Gastrocnemius medialis (tissue), 4 donors: ENCODE measurements at regions not wholly inside any gene's neighbourhood (a gene's known extent, or its start where the extent isn't known, plus 50 kb on each side); places are given as distances from the start of the nearest gene placed in this dataset.

ENCODE experiments used
- ATAC-seq, 2 donors: fragments of 150-250 bp; one replicate each; pipeline ENCODE4 v1.9.1; 2016
- DNase-seq, 2 donors: peaks; one replicate each; pipeline ENCODE4 v3.0.0-alpha.2; 2019
- H3K27ac ChIP-seq, 4 donors: fragments of 200-600 bp; sonication (generic); 1 replicate in 1 of 4; 2 replicates in 3 of 4; pipeline ENCODE4 v1.5.1; 2016 to 2018; ENCODE audit warnings: mild to moderate bottlenecking in 2 of 4, moderate library complexity in 1 of 4
- H3K27me3 ChIP-seq, 3 donors: fragments of 200-600 bp; sonication (generic) in 2 of 3; 1 replicate in 1 of 3; 2 replicates in 2 of 3; pipeline versions ENCODE4 v1.5.1 to v1.6.0; 2016 to 2019; ENCODE audit warnings: mild to moderate bottlenecking in 1 of 3, moderate library complexity in 1 of 3
- H3K36me3 ChIP-seq, 2 donors: fragments of 200-600 bp; sonication (generic) in 1 of 2; one replicate each; pipeline ENCODE4 v1.5.1; 2017 to 2018
- H3K4me1 ChIP-seq, 2 donors: fragments of 200-600 bp; sonication (generic) in 1 of 2; one replicate each; pipeline ENCODE4 v1.5.1; 2016 to 2017; ENCODE audit warnings: mild to moderate bottlenecking in 2 of 2
- H3K4me3 ChIP-seq, 4 donors: fragments of 200-600 bp; sonication (generic) in 3 of 4; 1 replicate in 1 of 4; 2 replicates in 3 of 4; pipeline ENCODE4 v1.5.1; 2016 to 2019; ENCODE audit warnings: mild to moderate bottlenecking in 2 of 4
- H3K9me3 ChIP-seq, 3 donors: fragments of 200-600 bp; sonication (generic) in 2 of 3; 1 replicate in 1 of 3; 2 replicates in 2 of 3; pipeline ENCODE4 v1.5.1; 2016 to 2019
- POLR2A ChIP-seq, 2 donors: fragments of 450-650 bp; IDR thresholded peaks; one replicate each; pipeline ENCODE4 v1.6.1; 2017; ENCODE audit warnings: antibody characterized with exemption in 2 of 2, mild to moderate bottlenecking in 2 of 2, moderate library complexity in 2 of 2
- in situ Hi-C, 4 donors: fragments of 200-750 bp; cut with MboI; loops; one replicate each; pipeline versions ENCODE4 v1.15.0 to v1.8.0; 2017; ENCODE audit warnings: low sequenced_read_pairs in 4 of 4
- intact Hi-C: fragments of 100-400 bp; cut with DNase I; formaldehyde crosslinking; loops from one replicate; pipeline ENCODE4 v1.15.1; 2023; ENCODE audit warnings: low total_unique reads
- TF ChIP-seq, protein P1 (sequence below), 5 experiments: fragments of 450-650 bp in 3 of 5; fragments of 200-600 bp in 2 of 5; sonication (generic) in 2 of 5; IDR thresholded peaks in 4 of 5; conservative IDR thresholded peaks in 1 of 5; 1 replicate in 4 of 5; 2 replicates in 1 of 5; pipeline ENCODE4 v1.5.1; 2016 to 2019; ENCODE audit warnings: antibody characterized with exemption in 5 of 5, mild to moderate bottlenecking in 3 of 5, moderate library complexity in 3 of 5

DNA sequence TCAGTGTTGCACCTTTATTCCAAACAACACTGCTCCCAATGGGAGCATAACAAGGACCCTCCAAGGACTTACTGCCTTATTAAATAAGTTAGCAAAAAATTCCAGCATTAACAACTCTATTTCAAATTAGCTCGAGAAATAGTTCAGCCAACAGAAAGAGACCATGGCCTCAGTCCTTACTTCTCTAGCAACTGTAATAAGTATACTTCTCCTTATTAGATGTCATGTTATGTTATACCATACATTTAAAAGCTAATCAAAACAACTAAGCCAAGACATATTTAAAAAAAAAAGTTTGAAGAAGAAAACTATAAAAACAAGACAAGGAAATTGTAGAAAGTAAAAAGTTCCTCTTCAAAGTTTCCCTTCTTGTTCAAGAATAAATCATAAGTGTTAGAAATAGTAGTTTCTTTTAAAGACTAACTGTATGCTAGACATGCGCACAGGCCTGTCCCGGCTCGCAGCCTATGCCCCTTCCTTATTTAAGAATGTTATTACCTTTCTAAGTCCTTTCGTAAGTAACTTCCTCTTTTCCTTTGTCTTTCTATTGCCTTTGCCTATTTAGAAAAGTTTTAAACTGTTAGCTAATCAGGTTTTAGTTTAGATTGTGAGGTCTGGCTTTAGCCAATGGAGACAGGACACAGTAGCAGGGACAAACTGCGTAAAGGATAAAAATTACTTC, 68.6 kb downstream of the RESF1 start:
- H3K36me3 ChIP-seq, result no peaks in the 10 kb centered on the region
- intact Hi-C loops, result no loop called here
- ATAC-seq (no peak), DNase-seq (no peak)
- no peak overlapping the region for H3K27ac ChIP-seq
- H3K27me3 ChIP-seq, result no peaks in the 10 kb centered on the region
- H3K4me3 ChIP-seq, result no peak overlapping the region
- H3K9me3 ChIP-seq, result no peaks in the 10 kb centered on the region
- peaks cover 0 to 6% of the 10 kb centered on the region in 2 donors for H3K4me1 ChIP-seq
- in situ Hi-C loops, result loop anchor here in 1 of 4 donors (25.0 kb wide), 1 partner anchor 91 kb away; no protein-coding TSS in a partner anchor
- no peak for TF ChIP-seq POLR2A (IDR thresholded peaks at IDR 0.05)
- TF ChIP-seq, protein P1, sequence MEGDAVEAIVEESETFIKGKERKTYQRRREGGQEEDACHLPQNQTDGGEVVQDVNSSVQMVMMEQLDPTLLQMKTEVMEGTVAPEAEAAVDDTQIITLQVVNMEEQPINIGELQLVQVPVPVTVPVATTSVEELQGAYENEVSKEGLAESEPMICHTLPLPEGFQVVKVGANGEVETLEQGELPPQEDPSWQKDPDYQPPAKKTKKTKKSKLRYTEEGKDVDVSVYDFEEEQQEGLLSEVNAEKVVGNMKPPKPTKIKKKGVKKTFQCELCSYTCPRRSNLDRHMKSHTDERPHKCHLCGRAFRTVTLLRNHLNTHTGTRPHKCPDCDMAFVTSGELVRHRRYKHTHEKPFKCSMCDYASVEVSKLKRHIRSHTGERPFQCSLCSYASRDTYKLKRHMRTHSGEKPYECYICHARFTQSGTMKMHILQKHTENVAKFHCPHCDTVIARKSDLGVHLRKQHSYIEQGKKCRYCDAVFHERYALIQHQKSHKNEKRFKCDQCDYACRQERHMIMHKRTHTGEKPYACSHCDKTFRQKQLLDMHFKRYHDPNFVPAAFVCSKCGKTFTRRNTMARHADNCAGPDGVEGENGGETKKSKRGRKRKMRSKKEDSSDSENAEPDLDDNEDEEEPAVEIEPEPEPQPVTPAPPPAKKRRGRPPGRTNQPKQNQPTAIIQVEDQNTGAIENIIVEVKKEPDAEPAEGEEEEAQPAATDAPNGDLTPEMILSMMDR (IDR thresholded peaks at IDR 0.05 in 4 of 5, conservative IDR thresholded peaks at IDR 0.05 in 1 of 5), result no peak

DNA sequence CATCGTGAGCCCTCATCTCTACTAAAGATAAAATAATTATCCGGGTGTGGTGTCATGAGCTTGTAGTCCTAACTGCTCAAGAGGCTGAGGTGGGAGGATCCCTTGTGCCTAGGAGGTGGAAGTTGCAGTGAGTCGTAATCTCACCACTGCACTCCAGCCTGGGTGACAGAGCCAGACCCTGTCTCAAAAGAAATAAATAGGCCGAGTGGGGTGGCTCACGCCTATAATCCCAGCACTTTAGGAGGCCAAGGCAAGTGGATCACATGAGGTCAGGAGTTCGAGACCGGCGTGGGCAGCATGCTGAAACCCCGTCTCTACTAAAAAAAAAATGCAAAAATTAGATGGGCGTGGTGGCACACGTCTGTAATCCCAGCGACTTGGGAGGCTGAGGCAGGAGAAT, 70.9 kb downstream of the RESF1 start:
- TF ChIP-seq, protein P1 (IDR thresholded peaks at IDR 0.05 in 4 of 5, conservative IDR thresholded peaks at IDR 0.05 in 1 of 5), result no peak
- TF ChIP-seq POLR2A (IDR thresholded peaks at IDR 0.05), result no peak
- ATAC-seq (no peak), DNase-seq (no peak)
- intact Hi-C loops, result no loop called here
- Histone ChIP-seq H3K4me1 (peaks cover 0 to 6% of the 10 kb centered on the region in 2 donors), H3K9me3 (no peaks in the 10 kb centered on the region), H3K36me3 (no peaks in the 10 kb centered on the region), H3K4me3 (no peak overlapping the region), H3K27ac (no peak overlapping the region), H3K27me3 (no peaks in the 10 kb centered on the region)
- in situ Hi-C loops, result loop anchor here in 1 of 4 donors (25.0 kb wide), 1 partner anchor 93 kb away; no protein-coding TSS in a partner anchor

DNA sequence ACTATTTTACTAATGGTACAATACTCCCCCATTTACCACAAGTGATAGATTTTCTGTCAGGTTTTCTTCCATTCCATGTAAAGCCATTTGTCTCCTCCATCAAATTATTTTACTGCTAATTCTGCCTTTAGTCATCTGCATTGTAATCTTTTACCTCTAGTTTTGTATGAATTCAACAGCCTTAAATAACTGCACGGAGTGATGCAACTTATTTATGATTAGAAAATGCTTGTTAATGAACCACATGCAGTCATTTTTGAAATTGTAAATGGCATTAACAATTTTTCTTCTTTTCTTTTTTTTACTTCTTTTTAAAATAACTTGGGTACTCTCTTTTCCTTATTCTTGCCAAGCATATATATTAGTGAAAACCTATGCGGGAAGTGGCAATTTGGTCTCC, 71.5 kb downstream of the RESF1 start:
- DNase-seq, result no peak
- Histone ChIP-seq H3K4me3 (no peak overlapping the region), H3K4me1 (peaks cover 0 to 6% of the 10 kb centered on the region in 2 donors), H3K36me3 (no peaks in the 10 kb centered on the region), H3K27ac (no peak overlapping the region), H3K9me3 (no peaks in the 10 kb centered on the region), H3K27me3 (no peaks in the 10 kb centered on the region)
- no peak for ATAC-seq
- no peak for TF ChIP-seq POLR2A (IDR thresholded peaks at IDR 0.05)
- TF ChIP-seq, protein P1 (IDR thresholded peaks at IDR 0.05 in 4 of 5, conservative IDR thresholded peaks at IDR 0.05 in 1 of 5), result no peak
- intact Hi-C loops, result no loop called here
- in situ Hi-C loops, result loop anchor here in 1 of 4 donors (25.0 kb wide), 1 partner anchor 93 kb away; no protein-coding TSS in a partner anchor

DNA sequence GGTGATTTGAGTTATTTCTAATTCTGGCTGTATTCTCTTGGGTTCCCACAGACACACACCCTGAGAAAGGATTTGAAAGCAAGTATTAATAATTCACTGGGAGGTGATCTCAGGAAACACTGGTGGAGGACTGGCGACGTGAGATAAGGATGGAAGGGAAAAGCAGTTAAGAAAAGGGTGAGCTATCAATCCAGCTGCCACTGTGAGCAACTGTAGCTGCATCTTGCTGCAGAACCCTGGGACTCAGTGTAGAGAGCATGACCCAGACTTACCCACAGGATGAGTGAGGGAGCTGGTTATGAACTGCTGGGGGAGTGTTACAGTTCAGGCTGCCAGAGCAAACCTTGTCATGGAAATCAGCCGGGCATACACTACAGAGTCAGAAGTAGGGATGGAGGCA, 71.9 kb downstream of the RESF1 start:
- no peaks in the 10 kb centered on the region for H3K9me3 ChIP-seq
- H3K4me3 ChIP-seq, result no peak overlapping the region
- DNase-seq (no peak), ATAC-seq (no peak)
- no peaks in the 10 kb centered on the region for H3K36me3 ChIP-seq
- intact Hi-C loops, result no loop called here
- in situ Hi-C loops, result loop anchor here in 1 of 4 donors (25.0 kb wide), 1 partner anchor 94 kb away; no protein-coding TSS in a partner anchor
- TF ChIP-seq POLR2A (IDR thresholded peaks at IDR 0.05), result no peak
- TF ChIP-seq, protein P1 (IDR thresholded peaks at IDR 0.05 in 4 of 5, conservative IDR thresholded peaks at IDR 0.05 in 1 of 5), result no peak
- H3K4me1 ChIP-seq, result peaks cover 0 to 6% of the 10 kb centered on the region in 2 donors
- no peak overlapping the region for H3K27ac ChIP-seq
- no peaks in the 10 kb centered on the region for H3K27me3 ChIP-seq
